HEK293 (cell line): ENCODE measurements at regions not wholly inside any gene's neighbourhood (a gene's known extent, or its start where the extent isn't known, plus 50 kb on each side); places are given as distances from the start of the nearest gene placed in this dataset.

ENCODE experiments used
- CTCF ChIP-seq: fragments of 450-650 bp; formaldehyde crosslinking; IDR thresholded peaks from 2 replicates; pipeline ENCODE4 v1.5.1; 2016; ENCODE audit warnings: missing biosample characterization, missing genetic modification characterization
- TSHZ1 ChIP-seq: fragments of 450-650 bp; formaldehyde crosslinking; IDR thresholded peaks from 2 replicates; pipeline ENCODE4 v1.5.1; 2016; ENCODE audit warnings: missing biosample characterization, missing genetic modification characterization, borderline replicate concordance
- ZBTB49 ChIP-seq: fragments of 450-650 bp; formaldehyde crosslinking; IDR thresholded peaks from 2 replicates; pipeline ENCODE4 v1.5.1; 2016; ENCODE audit warnings: missing biosample characterization, missing genetic modification characterization, low read depth
- ZNF146 ChIP-seq: fragments of 450-650 bp; formaldehyde crosslinking; IDR thresholded peaks from 2 replicates; pipeline ENCODE4 v1.5.1; 2016; ENCODE audit warnings: missing biosample characterization, missing genetic modification characterization
- ZNF394 ChIP-seq: fragments of 450-650 bp; formaldehyde crosslinking; IDR thresholded peaks from 2 replicates; pipeline ENCODE4 v1.5.1; 2016; ENCODE audit warnings: missing biosample characterization, missing genetic modification characterization, mild to moderate bottlenecking, moderate library complexity, borderline replicate concordance
- ZNF473 ChIP-seq: fragments of 450-650 bp; formaldehyde crosslinking; IDR thresholded peaks from 2 replicates; pipeline ENCODE4 v1.5.1; 2017; ENCODE audit warnings: missing biosample characterization, missing genetic modification characterization
- ZNF830 ChIP-seq: fragments of 450-650 bp; IDR thresholded peaks from 2 replicates; pipeline ENCODE4 v1.5.0; 2018; ENCODE audit warnings: missing biosample characterization, missing genetic modification characterization, low read depth, mild to moderate bottlenecking, moderate library complexity

- no peak for TF ChIP-seq ZNF394
- TF ChIP-seq CTCF (tag by site-specific recombination): no peak
- TF ChIP-seq ZNF473: no peak
- no peak for TF ChIP-seq TSHZ1 (tag by site-specific recombination)
- no peak for TF ChIP-seq ZBTB49 (tag by site-specific recombination)
- no peak for TF ChIP-seq ZNF830 (tag by site-specific recombination)
- TF ChIP-seq ZNF146 (tag by site-specific recombination): no peak
These were observed 424.8 kb downstream of the KIF20B start for GRCh38 chr10:90126256-90126595.
